Activated CD4-positive, alpha-beta T cell treated with anti-CD3 and anti-CD28 coated beads, Interleukin-2, Interleukin-4, amounts not matched to agents 100 ng/mL and 50 ng/mL, durations not matched to agents 16 hours and 8 hours (primary cell): ENCODE measurements at regions not wholly inside any gene's neighbourhood (a gene's known extent, or its start where the extent isn't known, plus 50 kb on each side); places are given as distances from the start of the nearest gene placed in this dataset.

Experiments used
- DNase-seq: peaks from one replicate; pipeline ENCODE4 v3.0.0-alpha.2; 2020; ENCODE audit warnings: low spot score

DNA sequence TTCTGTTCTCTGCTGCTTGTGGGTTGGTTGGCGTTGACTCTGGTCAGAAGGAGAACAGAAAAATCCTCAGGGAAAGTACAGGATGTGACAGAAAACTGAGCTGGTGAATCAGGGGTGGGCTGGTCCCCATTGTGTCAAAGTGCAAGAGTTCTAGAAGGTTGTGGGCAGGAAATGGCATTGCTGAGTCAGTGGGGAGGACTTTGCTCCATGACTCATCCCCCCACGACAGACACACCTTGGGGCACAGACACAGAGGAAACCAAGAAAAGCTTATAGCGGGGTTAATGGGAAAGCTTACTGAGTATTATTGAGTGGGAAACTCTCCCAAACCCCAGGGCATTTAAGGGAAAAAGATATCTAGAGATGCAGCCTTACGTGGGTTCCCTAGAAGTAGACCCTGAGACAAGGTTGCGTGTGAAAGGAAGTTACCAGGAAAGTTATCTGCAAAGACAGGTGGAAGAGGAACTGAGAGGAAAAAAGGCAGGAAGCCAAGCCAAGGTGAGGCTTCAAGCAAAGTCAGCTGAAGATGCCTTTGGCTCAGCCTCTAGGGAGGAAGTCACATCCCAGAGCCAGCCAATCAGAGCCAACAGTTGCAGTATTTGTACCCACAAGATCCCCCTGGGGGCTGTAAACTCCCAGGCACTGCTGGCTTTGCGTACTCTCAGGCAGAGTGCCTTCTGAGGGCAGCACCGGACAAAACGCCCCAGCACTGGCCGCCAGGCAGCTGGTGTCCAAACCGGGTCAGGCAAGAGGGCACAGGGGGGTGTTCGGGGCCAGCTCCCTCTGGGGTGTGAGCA, 86.4 kb downstream of the FOXL1 start:
- DNase-seq = peak; percentile 86

DNA sequence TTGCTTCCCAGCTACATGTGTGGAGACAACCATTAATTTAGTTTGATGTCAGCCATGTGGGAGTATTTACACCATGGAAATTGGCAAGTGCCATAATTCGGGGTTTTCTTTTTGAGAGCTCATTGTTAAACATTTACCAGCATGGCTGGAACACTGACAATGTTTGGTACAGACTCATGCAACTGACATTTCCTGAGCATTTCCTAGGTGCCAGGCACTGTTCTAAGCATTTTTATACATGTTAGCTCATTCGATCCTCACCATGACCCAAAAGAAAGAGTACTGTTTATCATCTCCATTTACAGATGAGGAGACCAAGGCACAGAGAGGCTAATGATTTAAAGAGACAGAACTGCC, 86.9 kb downstream of the FOXL1 start:
- DNase-seq = no peak

DNA sequence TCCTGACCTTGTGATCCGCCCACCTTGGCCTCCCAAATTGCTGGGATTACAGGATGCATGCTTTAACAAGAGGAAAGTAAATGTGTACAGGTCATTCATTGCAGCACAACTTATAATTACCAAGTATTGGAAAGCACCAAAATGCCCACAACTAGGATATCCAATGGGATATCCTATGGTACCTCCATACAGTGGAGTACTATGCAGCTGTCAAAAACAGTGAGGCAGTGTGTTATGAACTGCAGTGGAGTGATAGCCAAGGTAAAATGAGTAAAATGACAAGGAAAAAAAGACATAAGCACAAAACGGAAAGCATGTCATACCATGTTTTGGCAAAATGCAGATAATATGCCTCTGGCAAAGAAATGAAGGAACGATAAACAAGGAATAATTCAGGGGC, 87.6 kb downstream of the FOXL1 start:
- DNase-seq = no peak

DNA sequence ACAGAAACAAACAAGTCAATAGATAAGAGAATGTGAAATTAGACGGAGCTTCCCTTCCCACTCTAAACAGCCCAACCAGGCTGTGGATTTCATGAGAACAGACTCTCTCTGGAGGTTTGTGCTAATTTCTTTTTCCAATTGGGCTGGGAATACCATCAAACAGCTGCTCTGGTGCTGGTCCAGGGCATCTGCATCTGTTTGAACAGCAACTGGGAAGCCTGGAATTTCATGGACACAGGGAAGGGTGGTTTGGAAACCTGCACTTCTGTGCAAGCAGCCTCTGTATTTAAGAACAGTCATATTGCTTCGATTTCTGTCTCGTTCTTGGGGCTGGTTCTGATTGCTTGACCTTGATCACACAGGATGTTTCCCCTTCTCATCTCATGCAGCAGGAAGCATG, 88.7 kb downstream of the FOXL1 start:
- DNase-seq = no peak

DNA sequence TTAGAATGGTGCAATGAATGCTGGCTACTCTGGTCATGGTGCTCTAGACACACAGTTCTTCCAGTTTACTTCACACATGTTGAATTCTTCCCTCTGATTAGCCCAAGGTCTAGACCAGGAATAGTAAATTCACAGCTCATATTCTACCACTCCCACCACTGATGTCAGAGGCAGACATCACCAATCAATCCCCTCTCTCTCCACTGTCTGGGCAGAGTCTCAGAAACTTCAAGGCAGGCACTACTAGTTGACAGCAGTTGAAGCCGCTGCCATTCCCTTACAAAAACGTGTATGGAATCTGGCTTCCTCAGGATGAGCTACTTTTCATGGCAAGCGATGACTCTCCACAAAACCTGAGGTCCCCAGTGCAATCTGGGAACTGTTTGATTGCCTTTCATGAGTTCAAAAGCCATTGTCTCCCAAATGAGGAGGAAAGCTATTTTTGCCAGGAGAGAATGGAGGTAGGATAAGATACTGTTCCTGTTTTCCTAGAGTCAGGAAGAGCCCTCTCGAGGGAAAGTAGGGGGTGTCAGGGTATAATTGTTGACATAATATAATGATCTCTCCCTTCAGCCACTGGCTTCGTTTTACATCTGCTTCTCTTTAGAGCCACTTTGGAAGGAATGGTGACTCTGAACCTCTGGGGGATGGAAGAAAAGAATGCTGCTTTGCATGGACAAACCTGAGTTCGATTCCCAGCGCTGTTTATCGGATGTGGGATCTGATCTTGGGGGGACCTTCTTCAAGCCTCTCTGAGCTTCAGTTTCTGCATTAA, 90.0 kb downstream of the FOXL1 start:
- no peak for DNase-seq

DNA sequence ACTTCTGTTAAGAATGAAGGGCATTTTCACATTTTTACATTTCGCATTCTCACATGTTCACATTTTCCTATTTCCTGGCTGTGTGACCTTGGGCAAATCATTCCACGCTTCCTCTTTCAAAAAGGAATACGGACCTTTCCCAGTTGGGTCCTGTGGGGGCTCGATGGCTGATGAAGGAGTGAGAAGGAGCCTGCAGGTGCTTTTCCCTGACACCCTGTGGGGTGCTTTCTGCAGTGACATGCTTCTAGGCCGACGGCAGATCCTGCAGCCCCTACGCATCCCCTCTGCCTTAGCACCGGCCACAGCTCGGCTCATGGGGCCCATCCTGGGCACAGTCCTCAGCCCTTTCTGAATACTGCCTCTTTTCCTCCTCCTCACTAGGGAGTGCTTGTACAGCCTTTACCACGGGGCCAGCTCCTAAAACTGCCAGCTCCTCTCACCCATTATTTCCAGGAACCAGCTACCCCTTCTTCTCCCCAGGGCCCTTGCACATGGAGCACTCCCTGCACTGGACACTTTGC, 91.0 kb downstream of the FOXL1 start:
- DNase-seq = no peak

DNA sequence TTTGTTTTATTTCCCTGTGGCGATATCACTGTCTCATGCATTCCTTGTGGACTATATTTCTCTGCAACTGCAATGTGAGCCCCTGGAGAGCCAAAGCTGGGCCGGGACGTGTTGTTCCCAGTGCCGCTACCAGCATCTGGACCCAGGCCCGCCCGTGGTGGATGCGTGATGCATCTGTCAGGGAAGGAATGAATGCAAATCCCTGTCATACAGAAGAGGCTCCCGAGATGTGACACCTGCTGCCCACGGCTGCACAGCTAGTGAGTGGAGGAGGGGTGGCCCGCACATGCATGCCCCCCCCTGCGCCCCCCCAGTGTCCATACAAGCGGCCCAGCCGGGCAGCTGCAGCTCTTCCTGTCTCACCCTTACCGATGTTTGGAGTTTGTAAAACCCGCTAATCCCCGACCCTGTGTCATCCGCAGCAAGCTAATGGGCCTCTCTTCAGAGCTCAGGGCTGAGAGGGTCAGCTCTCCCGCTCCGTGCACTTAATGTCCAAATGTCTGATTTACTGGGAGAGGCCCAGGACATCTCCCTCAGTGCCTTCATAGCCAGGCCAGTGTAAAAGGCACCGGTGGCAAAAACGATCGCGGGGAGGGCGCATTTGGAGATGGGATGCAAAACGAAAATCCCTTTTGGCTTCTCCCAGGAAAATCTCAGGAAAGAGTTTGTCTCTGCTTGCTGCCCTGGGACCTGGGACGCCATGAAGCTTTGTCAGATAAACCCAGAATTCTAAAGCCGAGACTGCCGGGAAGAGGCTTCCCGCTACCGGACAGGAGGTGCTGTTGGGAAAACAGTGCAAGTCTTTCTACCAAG, 91.8 kb downstream of the FOXL1 start:
- DNase-seq = no peak

DNA sequence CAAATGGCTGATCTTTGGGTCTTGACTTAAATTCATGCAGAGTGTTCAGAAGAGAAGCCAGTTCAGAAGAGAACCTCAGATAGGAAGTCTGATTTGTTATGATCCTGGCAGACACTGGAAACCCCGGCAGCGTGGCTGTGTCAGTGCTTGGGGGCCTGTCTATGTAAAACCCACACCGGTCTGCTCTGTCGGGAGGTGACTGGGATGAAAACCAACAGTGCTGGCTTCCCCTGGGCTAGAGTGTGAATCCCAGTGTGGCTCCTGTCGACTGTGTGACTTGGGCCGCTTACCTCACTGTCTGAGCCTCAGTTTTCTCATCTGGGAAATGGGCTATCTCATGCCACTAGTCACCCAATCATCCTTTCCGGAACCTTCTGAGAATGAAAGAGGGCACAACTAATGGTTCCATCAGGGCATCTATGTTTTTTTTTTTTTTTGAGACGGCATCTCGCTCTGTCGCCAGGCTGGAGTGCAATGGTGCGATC, 92.4 kb downstream of the FOXL1 start:
- no peak for DNase-seq

DNA sequence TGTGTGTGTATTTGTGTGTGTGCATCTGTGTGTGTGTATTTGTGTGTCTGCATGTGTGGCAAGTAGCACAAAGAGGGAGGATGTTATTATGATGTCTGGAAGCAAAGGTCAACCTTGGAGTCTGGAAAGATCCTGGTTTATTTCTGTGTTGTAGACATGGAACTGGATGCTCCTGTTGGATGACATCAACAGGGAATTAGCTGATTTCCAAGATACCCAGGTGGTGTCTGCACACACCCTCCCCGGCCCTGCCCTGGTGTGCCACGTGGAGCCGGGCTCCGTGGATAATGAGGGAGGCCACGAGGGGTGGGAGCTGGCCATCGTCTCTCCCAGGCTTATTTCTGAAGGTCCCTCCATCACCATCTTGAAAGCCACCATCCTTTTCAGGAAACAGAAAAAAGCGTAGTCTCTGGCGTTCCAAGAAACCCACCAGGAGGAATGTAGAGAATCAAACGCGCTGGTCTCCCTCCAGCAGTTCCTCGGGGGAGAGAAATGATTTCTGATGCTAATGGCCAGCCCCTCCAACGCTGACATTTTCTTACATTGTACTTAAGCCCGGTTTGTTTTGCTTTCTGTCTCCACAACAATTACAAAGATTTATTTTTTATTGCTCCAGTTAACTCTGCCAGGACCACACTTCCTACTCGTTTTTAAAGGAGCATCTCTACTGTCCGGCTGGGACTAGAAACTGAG, 93.3 kb downstream of the FOXL1 start:
- DNase-seq = no peak

DNA sequence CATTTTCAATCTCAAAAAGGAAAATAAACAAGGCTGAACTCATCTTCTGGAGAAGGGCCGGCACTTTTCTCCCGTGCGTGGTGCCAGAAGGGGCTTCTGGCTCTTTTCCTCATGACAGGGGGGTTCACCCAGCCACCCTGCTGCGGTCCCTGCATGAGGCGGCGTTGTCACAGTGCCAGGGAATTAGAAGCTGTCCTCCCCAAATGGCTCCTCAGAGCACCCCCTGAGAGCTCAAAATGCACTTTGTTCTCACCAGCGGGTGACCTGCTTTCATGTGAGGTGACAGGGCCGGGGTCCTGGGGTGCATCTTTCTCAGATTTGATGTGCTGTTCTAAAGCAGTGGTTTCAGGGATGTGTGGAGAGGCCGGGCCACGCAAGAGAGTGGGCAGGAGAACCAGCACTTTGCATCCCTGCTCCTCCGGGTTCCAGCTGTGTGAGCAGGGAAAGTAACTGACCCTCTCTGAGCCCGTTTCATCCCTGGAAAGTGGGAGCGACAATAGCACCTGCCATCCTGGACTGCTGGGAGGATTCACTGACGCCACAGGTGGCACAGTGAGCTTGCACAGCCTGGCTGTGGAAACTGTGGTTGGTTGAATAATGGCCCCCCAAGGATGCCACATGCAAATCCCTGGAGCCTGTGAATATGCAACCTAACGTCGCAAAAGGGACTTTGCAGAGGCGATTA, 94.0 kb downstream of the FOXL1 start:
- DNase-seq = no peak

DNA sequence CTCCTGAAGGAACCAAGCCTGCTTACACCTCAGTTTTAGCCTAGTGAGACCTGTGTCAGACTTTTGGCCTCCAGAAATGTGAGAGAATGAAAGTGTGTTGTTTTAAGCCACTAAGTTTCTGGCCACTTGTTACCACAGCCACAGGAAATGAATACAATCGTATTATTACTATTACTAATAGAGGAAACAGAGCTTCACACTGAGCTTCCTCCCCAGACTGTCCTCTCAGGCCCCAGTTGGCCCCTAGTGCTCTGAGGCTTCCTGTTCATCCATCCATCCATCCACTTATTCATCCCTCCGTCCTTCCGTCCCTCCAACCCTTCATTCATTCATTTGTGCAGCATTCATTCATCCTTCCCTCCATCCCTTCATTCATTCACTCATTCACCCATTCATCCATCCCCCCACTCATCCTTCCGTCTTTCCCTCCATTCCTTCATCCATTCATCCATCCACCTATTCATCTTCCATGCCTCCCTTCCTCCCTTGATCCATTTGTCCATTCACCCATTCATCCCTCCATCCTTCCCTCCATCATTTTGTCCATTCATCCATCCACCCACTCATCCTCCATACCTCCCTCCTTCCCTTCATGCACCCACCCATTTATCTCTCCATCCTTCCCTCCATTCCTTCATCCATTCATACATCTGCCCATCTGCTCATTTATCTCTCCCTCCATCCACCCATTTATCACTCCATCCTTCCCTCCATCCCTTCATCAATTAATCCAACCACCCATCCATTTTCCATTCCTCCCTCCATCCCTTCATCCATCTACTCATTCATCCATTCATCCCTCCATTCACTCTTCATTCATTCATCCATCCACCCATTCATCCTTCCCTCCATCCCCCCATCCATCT, 95.0 kb downstream of the FOXL1 start:
- no peak for DNase-seq

DNA sequence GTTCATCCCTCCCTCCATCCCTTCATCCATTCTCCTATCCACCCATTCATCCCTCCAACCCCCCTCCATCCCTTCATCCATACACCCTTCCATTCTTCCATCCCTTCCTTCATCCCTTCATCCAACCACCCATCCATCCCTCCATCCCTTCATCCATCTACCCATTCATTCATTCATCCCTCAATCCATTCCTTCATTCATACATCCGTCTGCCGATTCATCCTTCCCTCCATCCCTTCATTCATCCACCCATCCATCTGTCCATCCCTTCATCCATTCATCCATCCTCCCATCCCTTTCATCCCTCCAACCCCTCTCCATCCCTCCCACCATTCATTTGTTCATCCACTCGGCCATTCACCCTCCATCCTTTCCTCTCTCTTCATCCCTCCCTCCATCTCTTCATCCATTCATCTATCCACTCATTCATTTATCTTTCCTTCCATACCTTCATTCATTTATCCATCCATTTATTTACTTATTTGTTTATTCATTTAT, 95.7 kb downstream of the FOXL1 start:
- no peak for DNase-seq

DNA sequence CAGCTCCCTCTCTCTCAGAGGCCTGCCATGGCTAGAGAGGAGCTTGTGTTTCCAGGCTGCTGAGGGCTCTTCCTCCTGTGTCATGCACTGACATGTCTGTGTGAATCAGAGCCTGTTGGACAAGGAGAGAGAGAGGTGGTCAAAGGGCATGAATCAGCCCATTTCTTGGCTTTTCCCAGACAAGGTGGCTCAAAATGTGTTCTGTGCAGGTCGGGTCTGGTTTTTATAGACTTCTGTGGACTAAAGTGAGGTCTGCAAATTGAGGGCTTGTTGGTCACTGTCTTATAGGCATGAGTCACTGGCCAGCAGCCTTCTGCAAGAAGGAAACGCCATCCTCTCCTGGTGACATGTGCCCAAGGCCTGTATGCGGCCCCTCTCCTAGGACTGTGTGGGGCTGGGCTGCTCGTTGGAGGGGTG, 97.9 kb downstream of the FOXL1 start:
- no peak for DNase-seq

DNA sequence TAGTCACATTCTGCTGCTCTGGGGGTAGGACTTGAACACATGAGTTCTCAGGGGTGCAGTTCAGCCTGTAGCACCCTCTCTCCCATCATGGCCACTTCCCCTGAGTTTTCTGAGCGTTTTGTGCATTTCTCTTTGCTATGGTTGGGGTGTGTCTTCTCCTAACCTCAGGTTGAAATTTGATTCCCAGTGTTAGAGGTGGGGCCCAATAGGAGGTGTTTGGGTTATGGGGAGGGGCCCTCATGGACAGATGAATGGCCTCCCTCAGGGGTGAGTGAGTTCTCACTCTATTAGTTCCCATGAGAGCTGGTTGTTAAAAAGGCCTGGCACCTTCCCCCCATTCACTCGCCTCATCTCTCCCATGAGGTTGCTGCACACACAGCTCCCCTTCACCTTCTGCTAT, 101.1 kb downstream of the FOXL1 start:
- DNase-seq = no peak

DNA sequence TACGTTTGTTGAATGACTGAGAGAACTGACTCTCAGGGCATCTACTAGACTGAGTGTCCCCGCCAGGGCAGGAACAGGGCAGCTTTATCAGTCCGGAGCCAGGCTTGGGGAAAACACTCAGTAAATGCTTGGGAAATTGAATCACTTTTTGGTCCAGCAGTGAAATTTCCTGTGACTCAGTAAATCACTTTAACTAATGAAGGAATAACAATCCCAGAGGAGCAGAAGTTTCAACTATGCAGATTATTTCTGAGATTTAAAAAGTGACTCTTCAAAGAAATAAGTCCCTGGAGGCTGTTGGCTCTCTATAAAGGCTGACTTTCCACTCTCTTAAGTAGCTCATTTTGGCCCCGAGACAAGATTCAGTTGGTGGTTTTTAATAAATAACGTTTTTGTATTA, 101.8 kb downstream of the FOXL1 start:
- DNase-seq = no peak

DNA sequence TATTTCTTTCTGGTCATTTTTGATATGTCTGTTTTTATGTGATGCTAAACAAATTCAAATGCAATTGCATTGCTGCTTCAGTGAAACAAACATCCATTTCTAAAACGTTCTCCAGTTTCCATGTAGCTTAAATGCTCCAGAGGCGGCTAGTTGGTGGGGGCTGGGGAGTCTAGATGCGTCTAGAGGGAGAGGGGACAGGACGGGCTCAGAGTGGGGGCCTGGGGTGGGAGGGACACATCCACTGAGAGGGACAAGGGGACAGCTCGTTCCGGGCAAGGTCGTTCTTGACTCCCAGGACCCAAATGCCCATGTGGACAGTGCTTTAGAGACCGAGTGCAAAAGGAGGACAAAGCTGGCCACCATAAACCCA, 102.3 kb downstream of the FOXL1 start:
- DNase-seq = no peak

DNA sequence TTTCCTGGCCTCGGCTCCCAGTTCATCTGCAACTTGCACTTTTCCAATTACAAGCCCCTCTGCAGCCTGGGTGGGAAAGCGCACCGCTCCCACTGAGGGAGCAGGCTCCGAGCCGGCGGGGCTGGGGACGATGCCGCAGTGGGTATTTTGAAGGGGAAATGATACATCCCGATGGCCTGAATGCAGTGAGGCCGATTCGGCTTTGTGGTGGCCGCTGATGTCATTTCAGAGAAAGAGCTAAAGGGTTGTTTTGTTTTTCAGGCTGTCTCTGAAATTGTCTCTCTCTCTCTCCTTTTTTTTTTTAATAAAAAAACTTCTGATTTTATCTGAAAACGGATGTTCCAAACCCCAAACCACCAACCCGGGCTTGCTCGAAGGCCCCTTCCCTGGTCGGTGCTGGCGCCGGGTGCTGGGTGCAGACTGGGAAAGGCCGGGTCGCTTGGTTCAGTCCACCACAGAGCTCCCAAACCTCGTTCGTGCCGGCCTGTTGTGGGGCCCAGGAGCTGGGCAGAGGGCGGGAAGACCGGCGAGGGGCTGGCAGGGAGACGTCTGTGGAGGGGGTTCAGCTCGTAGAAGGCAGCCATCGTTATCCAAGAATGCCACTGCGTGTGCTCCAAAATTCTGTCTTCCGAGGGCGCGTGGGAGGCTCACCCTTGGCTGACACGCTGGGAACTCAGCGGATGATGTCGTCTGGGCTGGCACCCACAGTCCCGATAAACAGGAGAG, 102.8 kb downstream of the FOXL1 start:
- DNase-seq = no peak

DNA sequence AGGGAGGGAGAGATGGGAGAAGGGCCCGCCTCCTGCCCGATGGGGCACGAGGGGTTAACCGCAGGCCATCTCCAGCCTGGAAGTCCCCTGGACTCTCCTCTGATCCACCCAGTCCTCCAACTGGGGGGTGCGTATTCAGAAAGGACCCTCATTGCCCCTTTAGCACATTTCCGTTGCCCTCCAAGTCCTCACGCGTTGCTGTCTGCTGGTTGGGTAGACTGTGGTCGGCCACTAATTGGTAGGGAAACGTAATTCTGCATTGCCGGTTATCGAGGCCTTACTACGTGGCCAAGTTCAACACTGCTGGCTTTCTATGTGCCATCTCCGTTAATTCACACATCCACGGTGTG, 103.4 kb downstream of the FOXL1 start:
- no peak for DNase-seq

DNA sequence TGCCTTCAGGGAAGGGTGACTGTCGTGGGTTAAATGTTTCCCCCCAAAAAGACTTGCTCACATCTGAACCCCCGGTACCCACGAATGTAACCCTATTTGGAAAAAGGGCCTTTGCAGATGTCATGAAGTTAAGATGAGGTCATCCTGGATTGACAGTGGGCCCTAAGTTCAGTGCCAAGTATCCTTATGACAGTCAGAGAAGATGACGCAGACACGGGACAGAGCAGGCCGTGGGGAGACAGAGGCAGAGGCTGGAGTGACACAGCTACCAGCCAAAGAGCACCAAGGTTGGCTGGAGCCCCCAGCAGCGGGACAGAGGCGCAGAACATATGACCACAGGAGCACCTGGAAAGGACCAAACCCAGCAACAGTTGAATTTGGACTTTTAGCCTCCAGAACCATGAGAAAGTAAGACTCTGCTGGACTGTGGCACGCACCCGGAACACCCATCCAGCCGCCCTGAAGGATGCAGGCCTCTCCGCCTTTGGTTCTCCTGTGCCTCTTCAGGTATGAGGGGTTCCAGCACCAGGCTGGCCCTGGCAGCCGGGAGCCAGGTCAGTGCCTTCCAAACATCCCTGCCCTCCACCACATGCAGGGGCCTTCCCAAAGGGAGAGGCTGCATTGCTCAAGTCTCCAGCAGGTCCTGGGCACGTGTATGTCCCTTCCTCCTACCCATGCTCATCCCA, 104.0 kb downstream of the FOXL1 start:
- DNase-seq = no peak
